AG10803 (cell line): ENCODE measurements at regions not wholly inside any gene's neighbourhood (a gene's known extent, or its start where the extent isn't known, plus 50 kb on each side); places are given as distances from the start of the nearest gene placed in this dataset.
"Not testable (repeated sequence)": the region's sequence is repeated elsewhere in the genome, so short reads cannot be mapped to it uniquely, and the experiment has no call there.

Experiments
- DNase-seq: peaks from one replicate; pipeline ENCODE4 v3.0.0; 2010; ENCODE audit warnings: low read depth
- H3K4me3 ChIP-seq: 2 replicates; pipeline ENCODE4 v1.5.1; 2011; ENCODE audit warnings: mild to moderate bottlenecking, low read length, control low read depth
- CTCF ChIP-seq: conservative IDR thresholded peaks from 2 replicates; pipeline ENCODE4 v1.5.1; 2011; ENCODE audit warnings: mild to moderate bottlenecking, low read length, control low read depth, inconsistent platforms

GRCh38 chr18:39453882-39454281 is 1888.3 kb upstream of the CELF4 start:
- no peak for TF ChIP-seq CTCF
- peak overlapping the region; percentile 45 for H3K4me3 ChIP-seq
- peak; percentile 31 for DNase-seq

- TF ChIP-seq CTCF, result no peak
- DNase-seq, result no peak
- no peak overlapping the region for H3K4me3 ChIP-seq
These were observed 1887.8 kb upstream of the CELF4 start for GRCh38 chr18:39453356-39453755.

- no peak for DNase-seq
- TF ChIP-seq CTCF, result no peak
- H3K4me3 ChIP-seq, result no peak overlapping the region
These were observed 1885.4 kb upstream of the CELF4 start for GRCh38 chr18:39450958-39451357.

- DNase-seq, result no peak
These were observed 1884.0 kb upstream of the CELF4 start for GRCh38 chr18:39449566-39449965.

GRCh38 chr18:39448942-39449341 is 1883.3 kb upstream of the CELF4 start:
- DNase-seq, result no peak

More at GRCh38 chr18:39449566-39449965, 1884.0 kb upstream of the CELF4 start:
- no peak overlapping the region for H3K4me3 ChIP-seq
- no peak for TF ChIP-seq CTCF

GRCh38 chr18:39444957-39445356 is 1879.4 kb upstream of the CELF4 start:
- not testable (repeated sequence) for H3K4me3 ChIP-seq, DNase-seq

More at GRCh38 chr18:39448942-39449341, 1883.3 kb upstream of the CELF4 start:
- H3K4me3 ChIP-seq, result no peak overlapping the region
- no peak for TF ChIP-seq CTCF

GRCh38 chr18:39441648-39442047 is 1876.0 kb upstream of the CELF4 start:
- no peak for TF ChIP-seq CTCF
- H3K4me3 ChIP-seq, result no peak overlapping the region
- DNase-seq, result no peak

- H3K4me3 ChIP-seq, result no peak overlapping the region
- DNase-seq, result no peak
- no peak for TF ChIP-seq CTCF
These were observed 1870.4 kb upstream of the CELF4 start for GRCh38 chr18:39435996-39436395.
